ENCODE measurements at regions not wholly inside any gene's neighbourhood (a gene's known extent, or its start where the extent isn't known, plus 50 kb on each side); places are given as distances from the start of the nearest gene placed in this dataset.

DNA sequence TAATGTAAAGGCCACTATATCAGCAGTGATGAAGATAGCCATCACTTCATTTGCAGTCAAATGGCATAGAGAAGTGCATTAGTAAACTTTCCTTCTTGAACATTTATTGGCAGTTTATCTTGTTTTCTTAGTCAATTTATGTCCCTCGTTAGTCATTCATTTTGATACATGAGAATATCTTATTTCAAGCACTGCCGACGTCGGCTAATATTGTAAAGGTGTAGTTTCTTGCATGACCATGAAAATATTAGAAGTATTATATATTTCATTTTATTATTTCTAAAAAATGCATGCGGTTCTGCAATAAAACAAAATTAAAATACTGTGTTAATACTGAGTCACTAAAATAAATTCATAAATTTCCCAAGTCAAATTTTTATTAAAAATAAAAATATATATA lies 751.6 kb upstream of the ROBO1 start:
- DNase-seq: no peak
- Histone ChIP-seq H3K27ac (no peak overlapping the region), H3K4me3 (ENCODE audit: low read depth, low read length) (no peak overlapping the region), H3K36me3 (no peaks in the 10 kb centered on the region), H3K27me3 (ENCODE audit: insufficient read depth, low read depth, severe bottlenecking) (no peaks in the 10 kb centered on the region), H3K9me3 (ENCODE audit: severe bottlenecking) (no peaks in the 10 kb centered on the region)
- TF ChIP-seq CTCF (IDR thresholded peaks at IDR 0.05; ENCODE audit: low read depth, low read length): no peak

DNA sequence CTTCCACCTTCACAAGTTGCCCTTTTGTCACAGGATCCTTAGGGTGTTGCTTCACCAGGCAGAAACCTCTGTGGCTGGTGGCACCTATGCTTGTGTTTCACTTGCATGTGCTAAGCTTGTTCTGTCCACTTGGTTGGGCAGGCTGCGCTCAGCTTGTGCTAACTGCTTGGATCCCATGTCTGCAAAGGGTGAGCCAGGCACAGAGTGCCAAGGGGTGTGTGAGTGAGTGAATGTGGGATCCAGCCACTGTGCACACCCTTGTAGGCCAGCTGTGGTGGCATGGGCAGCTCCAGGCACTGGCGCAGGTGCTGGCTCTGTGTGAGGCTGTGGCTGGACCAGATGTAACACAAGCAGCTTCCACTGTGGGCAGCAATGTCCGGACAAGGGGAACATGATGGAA lies 728.7 kb upstream of the ROBO1 start:
- no peak overlapping the region for H3K27ac ChIP-seq
- DNase-seq: no peak
- TF ChIP-seq CTCF (IDR thresholded peaks at IDR 0.05; ENCODE audit: low read depth, low read length): no peak
- H3K9me3 ChIP-seq (ENCODE audit: severe bottlenecking): peaks cover 3% of the 10 kb centered on the region
- H3K4me3 ChIP-seq (ENCODE audit: low read depth, low read length): no peak overlapping the region
- H3K36me3 ChIP-seq: no peaks in the 10 kb centered on the region
- H3K27me3 ChIP-seq (ENCODE audit: insufficient read depth, low read depth, severe bottlenecking): no peaks in the 10 kb centered on the region

DNA sequence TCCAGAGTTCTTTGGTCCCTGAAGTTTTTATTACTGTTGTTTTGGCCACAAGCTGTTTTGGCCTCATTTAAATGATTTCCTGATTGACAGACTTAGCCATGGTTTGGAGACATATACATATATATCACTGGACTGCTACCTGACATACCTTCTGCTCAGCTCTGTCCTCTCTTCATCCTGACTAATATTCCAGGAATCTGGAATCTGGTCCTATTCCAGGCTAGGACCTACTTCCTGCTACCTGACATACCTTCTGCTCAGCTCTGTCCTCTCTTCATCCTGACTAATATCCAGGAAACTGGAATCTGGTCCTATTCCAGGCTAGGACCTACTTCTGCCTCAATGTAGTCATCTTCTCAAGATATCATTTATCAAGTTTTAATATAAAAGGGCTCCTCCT lies 724.4 kb upstream of the ROBO1 start:
- no peaks in the 10 kb centered on the region for H3K36me3 ChIP-seq
- TF ChIP-seq CTCF (IDR thresholded peaks at IDR 0.05; ENCODE audit: low read depth, low read length): no peak
- no peak overlapping the region for H3K4me3 ChIP-seq (ENCODE audit: low read depth, low read length)
- H3K27ac ChIP-seq: no peak overlapping the region
- no peak for DNase-seq
- peaks cover under 1% of the 10 kb centered on the region for H3K9me3 ChIP-seq (ENCODE audit: severe bottlenecking)
- H3K27me3 ChIP-seq (ENCODE audit: insufficient read depth, low read depth, severe bottlenecking): no peaks in the 10 kb centered on the region

DNA sequence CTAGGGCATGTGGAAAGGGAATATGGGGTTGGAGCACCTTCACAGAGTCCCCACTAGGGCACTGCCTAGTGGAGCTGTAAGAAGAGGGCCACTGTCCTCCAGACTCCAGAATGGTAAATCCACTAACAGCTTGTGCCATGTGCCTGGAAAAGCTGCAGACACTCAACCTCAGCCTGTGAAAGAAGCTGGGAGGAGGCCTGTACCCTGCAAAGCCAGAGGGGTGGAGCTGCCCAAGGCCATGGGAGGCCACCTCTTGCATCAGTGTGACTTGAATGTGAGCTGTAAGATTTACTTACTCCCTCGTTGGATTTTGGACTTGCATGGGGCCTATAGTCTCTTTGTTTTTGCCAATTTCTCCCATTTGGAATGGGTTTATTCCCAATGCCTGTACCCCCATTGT lies 705.2 kb upstream of the ROBO1 start:
- no peaks in the 10 kb centered on the region for H3K36me3 ChIP-seq
- no peak for DNase-seq
- no peak overlapping the region for H3K27ac ChIP-seq
- H3K9me3 ChIP-seq (ENCODE audit: severe bottlenecking): no peaks in the 10 kb centered on the region
- TF ChIP-seq CTCF (IDR thresholded peaks at IDR 0.05; ENCODE audit: low read depth, low read length): no peak
- H3K4me3 ChIP-seq (ENCODE audit: low read depth, low read length): no peak overlapping the region
- H3K27me3 ChIP-seq (ENCODE audit: insufficient read depth, low read depth, severe bottlenecking): no peaks in the 10 kb centered on the region

- H3K27me3 ChIP-seq (ENCODE audit: insufficient read depth, low read depth, severe bottlenecking): no peaks in the 10 kb centered on the region
- no peaks in the 10 kb centered on the region for H3K9me3 ChIP-seq (ENCODE audit: severe bottlenecking)
- H3K36me3 ChIP-seq: no peaks in the 10 kb centered on the region
- no peak for TF ChIP-seq CTCF (IDR thresholded peaks at IDR 0.05; ENCODE audit: low read depth, low read length)
- H3K4me3 ChIP-seq (ENCODE audit: low read depth, low read length): no peak overlapping the region
- no peak overlapping the region for H3K27ac ChIP-seq
- DNase-seq: no peak
These were observed 704.7 kb upstream of the ROBO1 start for GRCh38 chr3:80472459-80472858.

DNA sequence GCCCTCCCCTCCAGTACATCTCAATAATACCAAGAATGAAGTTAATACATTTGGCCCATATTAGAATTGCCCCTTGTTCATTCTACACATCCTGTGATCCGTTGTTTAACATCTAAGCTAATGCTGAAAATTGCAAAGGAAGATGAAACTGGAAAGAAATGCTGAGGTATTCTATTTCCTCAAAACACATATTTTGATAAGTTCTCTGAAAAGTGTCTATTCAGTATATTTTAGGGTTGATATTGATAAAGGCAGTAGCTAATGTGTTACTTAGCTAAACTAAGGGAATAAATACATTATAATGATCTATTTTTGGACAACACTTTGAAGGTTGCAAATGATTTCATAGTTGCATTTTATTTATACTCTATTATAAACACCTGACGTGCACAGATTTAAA lies 702.6 kb upstream of the ROBO1 start:
- TF ChIP-seq CTCF (IDR thresholded peaks at IDR 0.05; ENCODE audit: low read depth, low read length): no peak
- Histone ChIP-seq H3K9me3 (ENCODE audit: severe bottlenecking) (peaks cover 6% of the 10 kb centered on the region), H3K27ac (no peak overlapping the region), H3K36me3 (no peaks in the 10 kb centered on the region), H3K27me3 (ENCODE audit: insufficient read depth, low read depth, severe bottlenecking) (no peaks in the 10 kb centered on the region), H3K4me3 (ENCODE audit: low read depth, low read length) (no peak overlapping the region)
- DNase-seq: no peak
